Fibroblast of mammary gland (primary cell): ENCODE measurements at regions not wholly inside any gene's neighbourhood (a gene's known extent, or its start where the extent isn't known, plus 50 kb on each side); places are given as distances from the start of the nearest gene placed in this dataset.

ENCODE experiments used
- DNase-seq: peaks from one replicate; pipeline ENCODE4 v3.0.0-alpha.2; 2010; ENCODE audit warnings: low read depth
- H3K4me3 ChIP-seq: 2 replicates; pipeline ENCODE4 v1.5.1; 2011; ENCODE audit warnings: low read depth, mild to moderate bottlenecking, low read length, moderate library complexity; ENCODE audit not compliant: control insufficient read depth
- TF ChIP-seq, protein P1 (sequence below): conservative IDR thresholded peaks from 2 replicates; pipeline ENCODE4 v1.5.1; 2011; ENCODE audit warnings: low read depth, low read length, inconsistent platforms; ENCODE audit not compliant: control insufficient read depth, insufficient read depth

DNA sequence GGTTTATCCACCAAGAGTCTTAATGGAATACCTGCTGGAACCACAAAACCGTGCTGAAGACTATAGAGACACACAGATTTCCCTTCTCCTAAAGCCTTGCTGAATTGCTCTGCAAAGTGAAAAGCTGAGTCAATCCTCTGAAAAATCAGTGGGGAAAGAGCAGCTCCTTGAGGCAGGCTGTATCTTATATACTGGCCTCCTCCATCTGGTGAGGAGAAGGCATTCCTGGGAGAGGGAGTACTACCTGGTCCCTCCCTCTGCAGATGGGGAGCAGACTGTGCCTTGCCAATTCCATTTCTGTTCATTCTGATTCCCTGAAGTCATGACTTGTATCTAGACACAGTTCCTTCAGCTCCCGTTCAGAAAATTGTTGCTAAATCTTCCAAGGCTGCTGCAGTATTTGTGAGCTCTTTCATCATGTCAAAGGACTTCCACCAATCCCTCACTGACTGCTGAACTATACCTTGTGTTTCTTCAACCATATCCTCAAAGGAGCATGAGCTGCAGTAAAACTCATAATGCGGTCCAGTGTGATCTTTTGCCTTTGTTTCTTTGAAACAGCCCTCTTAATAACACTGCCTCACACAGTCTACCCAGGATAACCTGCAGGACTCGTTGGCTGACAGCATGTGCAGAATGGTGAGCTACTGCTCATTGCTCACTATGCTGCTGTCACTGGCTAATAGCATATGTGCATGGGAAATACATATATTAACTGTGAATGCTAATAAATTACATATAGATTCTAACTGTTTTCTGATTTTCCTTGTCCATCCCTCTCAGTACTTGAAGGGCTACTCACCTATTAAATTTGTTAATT, 84.5 kb downstream of the FOXD1 start:
- DNase-seq, result peak; percentile 68
- TF ChIP-seq, protein P1, sequence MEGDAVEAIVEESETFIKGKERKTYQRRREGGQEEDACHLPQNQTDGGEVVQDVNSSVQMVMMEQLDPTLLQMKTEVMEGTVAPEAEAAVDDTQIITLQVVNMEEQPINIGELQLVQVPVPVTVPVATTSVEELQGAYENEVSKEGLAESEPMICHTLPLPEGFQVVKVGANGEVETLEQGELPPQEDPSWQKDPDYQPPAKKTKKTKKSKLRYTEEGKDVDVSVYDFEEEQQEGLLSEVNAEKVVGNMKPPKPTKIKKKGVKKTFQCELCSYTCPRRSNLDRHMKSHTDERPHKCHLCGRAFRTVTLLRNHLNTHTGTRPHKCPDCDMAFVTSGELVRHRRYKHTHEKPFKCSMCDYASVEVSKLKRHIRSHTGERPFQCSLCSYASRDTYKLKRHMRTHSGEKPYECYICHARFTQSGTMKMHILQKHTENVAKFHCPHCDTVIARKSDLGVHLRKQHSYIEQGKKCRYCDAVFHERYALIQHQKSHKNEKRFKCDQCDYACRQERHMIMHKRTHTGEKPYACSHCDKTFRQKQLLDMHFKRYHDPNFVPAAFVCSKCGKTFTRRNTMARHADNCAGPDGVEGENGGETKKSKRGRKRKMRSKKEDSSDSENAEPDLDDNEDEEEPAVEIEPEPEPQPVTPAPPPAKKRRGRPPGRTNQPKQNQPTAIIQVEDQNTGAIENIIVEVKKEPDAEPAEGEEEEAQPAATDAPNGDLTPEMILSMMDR, result peak; percentile 1
- H3K4me3 ChIP-seq, result no peak overlapping the region

DNA sequence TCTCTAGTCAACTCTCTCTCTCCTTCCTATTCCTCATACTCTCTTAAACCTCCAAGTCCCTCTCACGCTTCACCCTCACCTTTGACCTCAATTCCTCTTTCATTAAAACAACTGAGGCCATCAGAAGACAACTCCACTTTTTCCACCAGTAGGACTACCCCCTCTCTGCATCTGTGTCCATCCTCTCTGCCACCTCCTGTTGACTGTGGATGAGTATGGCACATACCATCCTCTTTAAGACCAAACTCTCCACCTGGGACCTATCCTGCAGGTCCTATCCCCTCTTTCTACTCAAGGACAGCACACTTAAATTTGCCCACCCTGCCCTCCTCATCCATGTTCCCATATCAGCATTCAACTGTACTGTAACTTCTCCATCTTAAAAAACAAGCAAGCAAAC, 89.2 kb downstream of the FOXD1 start:
- TF ChIP-seq, protein P1, result no peak
- H3K4me3 ChIP-seq, result no peak overlapping the region
- no peak for DNase-seq

DNA sequence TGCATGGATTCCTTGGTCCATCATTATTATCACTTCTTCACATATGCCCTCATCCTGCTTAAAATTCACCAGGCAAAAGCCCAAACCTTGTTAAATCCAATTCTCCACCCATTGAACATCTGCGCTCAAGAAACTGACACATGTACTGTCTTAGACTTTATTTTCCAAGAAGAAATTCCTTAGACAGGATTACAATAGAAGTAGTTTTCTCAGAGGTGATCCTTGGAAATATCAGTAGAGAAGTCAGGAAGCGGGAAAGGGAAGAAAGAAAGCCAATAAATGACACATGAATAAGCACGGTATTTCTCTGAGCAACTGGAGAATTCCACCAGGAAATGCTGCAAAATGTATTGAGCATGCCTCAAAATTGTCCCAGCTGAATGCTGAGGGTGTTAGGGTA, 90.2 kb downstream of the FOXD1 start:
- TF ChIP-seq, protein P1, result no peak
- no peak overlapping the region for H3K4me3 ChIP-seq
- no peak for DNase-seq

DNA sequence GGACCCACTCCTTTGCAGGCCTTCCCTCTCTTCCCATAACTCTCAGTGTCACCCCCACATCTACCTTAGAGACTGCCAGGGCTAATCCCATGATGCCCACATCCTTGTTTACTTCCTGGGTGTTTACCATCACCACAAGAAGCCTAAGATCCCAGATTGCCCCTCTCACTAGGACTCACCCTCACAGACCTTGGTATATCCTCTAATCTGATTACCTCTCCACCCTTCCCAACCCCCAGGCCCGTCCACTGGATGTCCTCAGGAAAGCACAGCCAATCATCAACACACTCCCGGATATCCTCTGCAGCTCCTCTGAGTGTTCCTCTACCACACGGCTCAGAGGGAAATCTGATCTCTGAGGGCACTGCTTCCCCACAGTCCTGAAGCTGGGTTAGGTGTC, 91.0 kb downstream of the FOXD1 start:
- H3K4me3 ChIP-seq, result no peak overlapping the region
- TF ChIP-seq, protein P1, result no peak
- no peak for DNase-seq

DNA sequence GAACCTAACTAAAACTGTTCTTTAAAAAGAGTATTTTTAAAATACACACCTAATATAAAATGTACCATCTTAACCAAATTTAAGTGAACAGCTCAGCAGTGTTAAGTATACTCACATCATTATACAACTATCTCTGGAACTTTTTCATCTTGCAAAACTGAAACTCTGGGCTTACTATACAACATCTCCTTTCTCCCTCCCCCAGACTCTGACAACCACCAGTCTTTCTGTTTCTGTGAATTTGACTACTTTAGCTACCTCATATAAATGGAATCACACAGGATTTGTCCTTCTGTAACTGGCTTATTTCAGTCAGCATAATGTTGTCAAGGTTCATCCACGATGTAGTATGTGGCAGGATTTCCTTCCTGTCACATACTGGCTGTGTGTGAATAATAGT, 93.5 kb downstream of the FOXD1 start:
- TF ChIP-seq, protein P1, result no peak
- no peak overlapping the region for H3K4me3 ChIP-seq

DNA sequence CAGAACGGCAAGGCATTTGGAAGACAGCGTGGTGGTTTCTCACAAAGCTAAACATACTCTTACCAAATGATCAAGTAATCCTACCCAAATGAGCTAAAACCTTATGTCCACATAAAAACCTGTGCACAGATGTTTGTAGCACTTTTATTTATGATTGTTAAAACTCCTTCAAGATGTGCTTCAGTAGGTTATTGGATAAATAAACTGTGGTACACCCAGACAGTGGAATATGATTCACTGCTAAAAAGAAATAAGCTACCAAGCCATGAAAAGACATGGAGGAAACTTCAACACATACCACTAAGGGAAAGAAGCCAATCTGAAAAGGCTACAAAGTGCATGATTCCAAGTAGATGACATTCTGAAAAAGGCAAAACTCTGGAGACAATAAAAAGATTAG, 94.2 kb downstream of the FOXD1 start:
- no peak for DNase-seq
- no peak overlapping the region for H3K4me3 ChIP-seq
- TF ChIP-seq, protein P1, result no peak

More for the DNA sequence above, 93.5 kb downstream of the FOXD1 start:
- DNase-seq, result no peak
